Uterus (tissue), 2 donors: ENCODE measurements at regions not wholly inside any gene's neighbourhood (a gene's known extent, or its start where the extent isn't known, plus 50 kb on each side); places are given as distances from the start of the nearest gene placed in this dataset.

Experiments used
- POLR2A ChIP-seq, 2 donors: fragments of 450-650 bp; IDR thresholded peaks; one replicate each; pipeline ENCODE4 v1.6.1; 2016; ENCODE audit warnings: antibody characterized with exemption in 2 of 2, mild to moderate bottlenecking in 1 of 2, moderate library complexity in 1 of 2
- TF ChIP-seq, protein P1 (sequence below), 4 experiments: fragments of 200-600 bp in 2 of 4; fragments of 450-650 bp in 2 of 4; sonication (generic) in 2 of 4; IDR thresholded peaks; one replicate each; pipeline ENCODE4 v1.5.1; 2016 to 2019; ENCODE audit warnings: antibody characterized with exemption in 4 of 4, mild to moderate bottlenecking in 2 of 4, moderate library complexity in 1 of 4

- no peak for TF ChIP-seq POLR2A (IDR thresholded peaks at IDR 0.05)
- TF ChIP-seq, protein P1, sequence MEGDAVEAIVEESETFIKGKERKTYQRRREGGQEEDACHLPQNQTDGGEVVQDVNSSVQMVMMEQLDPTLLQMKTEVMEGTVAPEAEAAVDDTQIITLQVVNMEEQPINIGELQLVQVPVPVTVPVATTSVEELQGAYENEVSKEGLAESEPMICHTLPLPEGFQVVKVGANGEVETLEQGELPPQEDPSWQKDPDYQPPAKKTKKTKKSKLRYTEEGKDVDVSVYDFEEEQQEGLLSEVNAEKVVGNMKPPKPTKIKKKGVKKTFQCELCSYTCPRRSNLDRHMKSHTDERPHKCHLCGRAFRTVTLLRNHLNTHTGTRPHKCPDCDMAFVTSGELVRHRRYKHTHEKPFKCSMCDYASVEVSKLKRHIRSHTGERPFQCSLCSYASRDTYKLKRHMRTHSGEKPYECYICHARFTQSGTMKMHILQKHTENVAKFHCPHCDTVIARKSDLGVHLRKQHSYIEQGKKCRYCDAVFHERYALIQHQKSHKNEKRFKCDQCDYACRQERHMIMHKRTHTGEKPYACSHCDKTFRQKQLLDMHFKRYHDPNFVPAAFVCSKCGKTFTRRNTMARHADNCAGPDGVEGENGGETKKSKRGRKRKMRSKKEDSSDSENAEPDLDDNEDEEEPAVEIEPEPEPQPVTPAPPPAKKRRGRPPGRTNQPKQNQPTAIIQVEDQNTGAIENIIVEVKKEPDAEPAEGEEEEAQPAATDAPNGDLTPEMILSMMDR (IDR thresholded peaks at IDR 0.05), result no peak
These were observed 217.0 kb downstream of the SPP2 start for GRCh38 chr2:234267534-234267933.
